HG02973 (cell line): ENCODE measurements at regions not wholly inside any gene's neighbourhood (a gene's known extent, or its start where the extent isn't known, plus 50 kb on each side); places are given as distances from the start of the nearest gene placed in this dataset.

Experiments used
- ATAC-seq: cut with Tn5 transposase; IDR thresholded peaks from one replicate; pipeline ENCODE4 v1.9.1; 2021; ENCODE audit warnings: moderate library complexity; ENCODE audit not compliant: unreplicated experiment

DNA sequence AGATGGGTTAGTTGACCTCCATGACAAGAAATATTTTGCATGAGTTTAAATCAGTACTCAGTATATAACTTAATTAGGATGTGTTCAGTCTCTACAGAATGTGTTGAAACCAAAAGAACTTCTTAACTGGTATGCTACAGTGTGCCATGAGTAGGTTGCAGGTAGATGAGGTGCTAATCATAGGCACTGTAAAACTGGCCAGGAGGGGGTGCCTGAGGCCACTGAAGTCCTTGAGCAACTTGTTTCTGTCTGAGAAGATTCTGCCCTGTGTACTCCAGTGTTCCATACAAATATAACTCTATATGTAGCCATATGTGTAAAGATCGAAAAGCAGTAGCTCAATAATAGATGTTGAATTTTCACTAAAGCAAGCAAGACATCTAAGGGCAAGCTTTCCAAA is 549.2 kb upstream of the KLF12 start:
- no peak for ATAC-seq

- ATAC-seq = no peak
These were observed 548.5 kb upstream of the KLF12 start for GRCh38 chr13:74682746-74683145.

- ATAC-seq = no peak
These were observed 547.7 kb upstream of the KLF12 start for GRCh38 chr13:74681891-74682290.

DNA sequence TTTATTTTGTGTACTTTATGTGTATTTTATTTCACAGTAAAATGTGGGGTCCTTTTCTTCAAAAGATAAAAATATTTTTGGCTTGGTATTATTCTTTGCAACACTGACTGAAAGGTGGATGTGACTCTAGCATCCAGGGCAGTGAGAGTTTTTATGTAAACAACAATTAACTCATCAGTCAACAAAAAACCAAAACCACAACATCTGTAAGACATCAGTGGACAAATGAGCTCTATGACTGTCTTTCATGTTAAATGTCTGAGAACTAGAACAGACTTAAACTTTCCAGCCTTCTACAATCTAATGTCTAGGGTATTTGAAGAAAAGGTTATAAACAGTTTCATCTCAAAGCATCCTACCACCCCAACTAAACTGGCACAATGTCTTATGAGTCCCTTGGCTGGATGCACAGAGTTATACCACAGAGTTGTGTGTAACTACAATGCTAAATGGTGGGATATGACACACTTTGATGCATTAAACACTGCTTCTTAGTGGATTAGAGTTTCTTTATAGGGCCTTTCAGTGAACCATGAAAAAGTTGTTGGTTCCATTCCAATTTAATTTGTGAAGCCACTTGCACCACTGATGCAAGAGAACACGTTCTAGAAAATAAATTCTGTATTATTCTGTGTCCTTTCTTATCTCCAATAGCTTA is 544.2 kb upstream of the KLF12 start:
- no peak for ATAC-seq

DNA sequence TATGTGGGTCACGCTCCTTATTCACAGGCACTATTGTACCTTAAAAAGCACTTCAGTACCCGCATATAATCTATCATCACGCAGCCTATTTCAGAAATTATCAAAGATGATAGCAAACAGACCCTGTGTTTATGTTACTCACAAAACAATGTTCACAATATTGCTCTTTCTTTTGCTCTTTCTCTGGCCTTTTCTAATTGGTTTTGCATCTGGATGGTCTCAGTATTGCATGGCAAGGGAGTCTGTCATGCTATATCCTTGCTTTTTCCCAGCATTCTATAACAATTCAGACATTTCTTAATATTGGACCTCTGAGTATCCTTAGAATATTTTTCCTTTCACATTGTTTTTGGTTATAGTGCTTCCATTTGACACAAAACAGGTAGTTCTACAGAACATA is 541.8 kb upstream of the KLF12 start:
- ATAC-seq = no peak

- no peak for ATAC-seq
These were observed 541.0 kb upstream of the KLF12 start for GRCh38 chr13:74675182-74675581.

- no peak for ATAC-seq
These were observed 540.5 kb upstream of the KLF12 start for GRCh38 chr13:74674720-74675119.

DNA sequence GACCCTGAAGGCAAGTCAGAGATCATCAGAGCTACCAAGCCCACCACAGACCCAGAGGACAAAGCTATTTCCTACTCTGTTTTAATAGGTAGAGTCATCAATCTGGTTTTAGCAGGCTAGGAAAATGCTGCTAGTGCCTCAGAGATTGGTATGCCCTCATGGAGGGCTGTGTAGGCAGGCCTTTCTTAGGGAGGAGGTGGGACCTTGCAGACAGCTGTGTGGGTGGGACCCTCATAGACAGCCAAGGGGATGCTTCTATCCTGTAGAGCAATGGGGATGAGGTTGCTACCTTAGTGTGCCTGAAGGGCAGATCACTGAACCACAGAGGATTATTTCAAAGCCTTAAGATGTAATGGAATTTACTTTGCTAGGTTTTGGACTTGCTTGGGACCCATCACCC is 534.9 kb upstream of the KLF12 start:
- no peak for ATAC-seq

DNA sequence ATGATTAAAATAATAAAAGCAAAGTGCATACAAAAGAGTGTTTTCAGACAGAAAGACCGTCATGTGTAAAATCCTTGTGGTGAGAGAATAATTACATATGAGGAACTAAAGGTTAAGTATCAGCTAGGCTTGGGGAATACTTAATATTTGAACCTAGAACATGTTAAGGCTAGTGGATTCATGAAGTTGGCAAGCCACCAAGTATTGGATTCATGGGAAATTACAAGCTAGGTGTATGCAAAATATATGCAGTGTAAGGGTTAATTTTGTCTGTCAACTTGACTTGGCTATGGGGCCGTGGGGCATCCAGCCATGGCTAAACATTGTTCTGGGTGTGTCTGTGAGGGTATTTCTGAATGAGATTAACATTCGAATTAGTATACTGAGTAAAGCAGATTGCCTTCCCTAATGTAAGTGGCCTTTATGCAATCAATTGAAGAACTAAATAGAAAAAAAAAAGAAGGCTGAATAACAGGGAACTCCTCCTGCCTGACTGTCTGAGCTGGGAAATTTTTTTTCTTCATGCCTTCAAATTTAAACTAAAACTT is 533.5 kb upstream of the KLF12 start:
- no peak for ATAC-seq

GRCh38 chr13:74662905-74663304 is 528.7 kb upstream of the KLF12 start:
- no peak for ATAC-seq

DNA sequence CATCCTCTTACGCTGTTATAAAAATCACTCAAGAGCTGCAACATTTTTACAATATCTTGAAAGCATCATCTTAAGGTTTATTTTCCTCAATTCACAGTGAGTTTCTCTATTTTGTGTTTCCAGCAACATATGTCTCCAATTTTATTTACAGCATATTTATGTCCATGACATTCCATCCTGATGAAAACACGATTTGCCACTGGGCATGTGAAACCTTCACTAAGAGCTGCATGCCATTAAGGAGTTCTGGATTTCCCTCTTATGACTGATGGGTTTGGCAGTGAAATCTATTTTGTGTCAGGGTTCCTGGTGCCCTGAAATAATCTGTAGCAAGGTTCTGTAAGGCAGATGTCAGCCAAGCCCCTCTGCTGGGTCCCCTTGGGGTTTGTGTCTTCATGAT is 527.6 kb upstream of the KLF12 start:
- ATAC-seq = no peak

- ATAC-seq = no peak
These were observed 523.6 kb upstream of the KLF12 start for GRCh38 chr13:74657765-74658164.

GRCh38 chr13:74651121-74651520 is 516.9 kb upstream of the KLF12 start:
- no peak for ATAC-seq

DNA sequence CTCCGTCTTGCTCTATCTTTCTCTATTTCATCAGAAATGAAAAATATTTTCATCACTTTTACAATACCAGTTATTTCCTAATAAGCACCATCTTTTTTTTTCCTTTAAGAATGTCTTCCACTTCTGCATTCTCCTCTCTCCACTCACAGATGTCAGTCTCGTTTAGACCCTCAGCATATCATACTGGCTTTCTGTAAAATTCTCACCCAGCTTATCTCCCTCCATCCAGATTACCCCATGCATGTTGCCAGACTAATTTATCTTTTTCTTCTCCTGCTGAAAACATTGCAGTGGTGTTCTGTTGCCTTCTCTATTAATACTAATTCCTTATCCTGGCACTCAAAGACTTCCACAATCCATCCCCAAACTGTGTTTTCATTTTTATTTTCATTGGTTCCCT is 513.8 kb upstream of the KLF12 start:
- no peak for ATAC-seq

DNA sequence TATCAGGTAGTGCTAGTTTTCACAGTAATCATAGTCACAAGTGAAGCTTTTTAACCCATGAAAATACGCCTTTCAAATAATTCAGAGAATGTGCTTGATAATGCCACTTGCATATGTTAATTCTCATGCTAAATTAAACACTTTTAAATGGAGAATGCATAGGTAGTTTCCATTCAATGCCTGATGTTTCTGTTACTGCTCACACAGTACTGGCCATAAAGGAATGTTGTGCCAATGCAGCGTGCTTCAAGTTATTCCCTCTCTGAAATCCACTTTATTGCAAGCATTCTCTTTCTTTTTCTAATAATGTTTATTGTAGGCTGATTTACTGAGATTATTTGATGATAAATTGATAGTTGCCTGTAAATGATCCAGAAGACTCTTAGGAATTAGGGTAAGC is 513.0 kb upstream of the KLF12 start:
- no peak for ATAC-seq

- ATAC-seq = no peak
These were observed 511.9 kb upstream of the KLF12 start for GRCh38 chr13:74646091-74646490.

DNA sequence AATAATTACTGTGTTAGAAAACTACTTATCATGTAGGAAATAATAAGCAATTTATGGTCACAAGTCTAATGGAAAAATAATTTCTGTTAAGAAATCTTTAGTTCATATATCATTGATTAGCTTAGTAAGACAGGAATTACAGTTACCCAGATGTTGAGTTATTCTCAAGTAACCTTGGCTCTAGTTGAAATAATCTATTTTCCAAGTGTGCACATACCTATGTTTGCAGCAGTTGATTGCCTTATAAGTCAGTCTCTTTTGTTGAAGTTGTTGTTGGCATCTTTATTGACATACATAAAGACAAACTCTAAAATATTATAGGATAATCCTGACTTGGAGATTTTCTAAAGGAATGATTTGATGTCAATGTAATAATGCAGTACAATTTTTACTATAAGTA is 511.4 kb upstream of the KLF12 start:
- ATAC-seq = no peak

GRCh38 chr13:74644229-74644628 is 510.0 kb upstream of the KLF12 start:
- no peak for ATAC-seq

GRCh38 chr13:74641586-74641985 is 507.4 kb upstream of the KLF12 start:
- ATAC-seq = no peak

- ATAC-seq = no peak
These were observed 499.5 kb upstream of the KLF12 start for GRCh38 chr13:74633734-74634133.

GRCh38 chr13:74629985-74630384 is 495.8 kb upstream of the KLF12 start:
- ATAC-seq = no peak

- ATAC-seq = no peak
These were observed 491.3 kb upstream of the KLF12 start for GRCh38 chr13:74625541-74625940.

DNA sequence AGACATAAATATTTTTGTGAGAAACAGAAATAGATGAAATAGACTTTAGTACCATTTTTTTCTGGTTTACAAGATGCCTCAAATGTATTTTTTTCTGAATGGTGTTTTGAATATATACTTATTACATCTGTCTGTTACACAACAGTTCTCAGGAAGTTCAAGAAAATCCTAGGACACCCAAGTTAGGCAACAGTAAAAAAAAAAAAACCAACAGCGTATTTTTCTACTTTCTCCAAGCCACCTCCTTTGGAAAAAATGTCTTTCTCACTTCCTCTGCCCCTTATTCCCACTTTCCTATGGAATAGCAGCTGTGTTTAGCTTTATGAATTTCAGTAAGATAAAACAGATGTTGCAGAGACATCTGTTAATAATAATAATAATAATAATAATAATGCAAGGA is 489.6 kb upstream of the KLF12 start:
- no peak for ATAC-seq
